Retinal pigment epithelial cell (primary cell): ENCODE measurements at regions not wholly inside any gene's neighbourhood (a gene's known extent, or its start where the extent isn't known, plus 50 kb on each side); places are given as distances from the start of the nearest gene placed in this dataset.

ENCODE experiments used
- DNase-seq: peaks from one replicate; pipeline ENCODE4 v3.0.0-alpha.2; 2010; ENCODE audit warnings: low read depth
- H3K4me3 ChIP-seq: 2 replicates; pipeline ENCODE4 v1.5.1; 2011; ENCODE audit warnings: mild to moderate bottlenecking, low read length, control low read depth, moderate library complexity
- TF ChIP-seq, protein P1 (sequence below): conservative IDR thresholded peaks from 2 replicates; pipeline ENCODE4 v1.5.1; 2011; ENCODE audit warnings: low read depth, low read length, control low read depth, inconsistent platforms

GRCh38 chr5:124663101-124663506, 83.3 kb downstream of the ZNF608 start:
- no peak for DNase-seq
- H3K4me3 ChIP-seq: no peak overlapping the region
- TF ChIP-seq, protein P1, sequence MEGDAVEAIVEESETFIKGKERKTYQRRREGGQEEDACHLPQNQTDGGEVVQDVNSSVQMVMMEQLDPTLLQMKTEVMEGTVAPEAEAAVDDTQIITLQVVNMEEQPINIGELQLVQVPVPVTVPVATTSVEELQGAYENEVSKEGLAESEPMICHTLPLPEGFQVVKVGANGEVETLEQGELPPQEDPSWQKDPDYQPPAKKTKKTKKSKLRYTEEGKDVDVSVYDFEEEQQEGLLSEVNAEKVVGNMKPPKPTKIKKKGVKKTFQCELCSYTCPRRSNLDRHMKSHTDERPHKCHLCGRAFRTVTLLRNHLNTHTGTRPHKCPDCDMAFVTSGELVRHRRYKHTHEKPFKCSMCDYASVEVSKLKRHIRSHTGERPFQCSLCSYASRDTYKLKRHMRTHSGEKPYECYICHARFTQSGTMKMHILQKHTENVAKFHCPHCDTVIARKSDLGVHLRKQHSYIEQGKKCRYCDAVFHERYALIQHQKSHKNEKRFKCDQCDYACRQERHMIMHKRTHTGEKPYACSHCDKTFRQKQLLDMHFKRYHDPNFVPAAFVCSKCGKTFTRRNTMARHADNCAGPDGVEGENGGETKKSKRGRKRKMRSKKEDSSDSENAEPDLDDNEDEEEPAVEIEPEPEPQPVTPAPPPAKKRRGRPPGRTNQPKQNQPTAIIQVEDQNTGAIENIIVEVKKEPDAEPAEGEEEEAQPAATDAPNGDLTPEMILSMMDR: no peak

DNA sequence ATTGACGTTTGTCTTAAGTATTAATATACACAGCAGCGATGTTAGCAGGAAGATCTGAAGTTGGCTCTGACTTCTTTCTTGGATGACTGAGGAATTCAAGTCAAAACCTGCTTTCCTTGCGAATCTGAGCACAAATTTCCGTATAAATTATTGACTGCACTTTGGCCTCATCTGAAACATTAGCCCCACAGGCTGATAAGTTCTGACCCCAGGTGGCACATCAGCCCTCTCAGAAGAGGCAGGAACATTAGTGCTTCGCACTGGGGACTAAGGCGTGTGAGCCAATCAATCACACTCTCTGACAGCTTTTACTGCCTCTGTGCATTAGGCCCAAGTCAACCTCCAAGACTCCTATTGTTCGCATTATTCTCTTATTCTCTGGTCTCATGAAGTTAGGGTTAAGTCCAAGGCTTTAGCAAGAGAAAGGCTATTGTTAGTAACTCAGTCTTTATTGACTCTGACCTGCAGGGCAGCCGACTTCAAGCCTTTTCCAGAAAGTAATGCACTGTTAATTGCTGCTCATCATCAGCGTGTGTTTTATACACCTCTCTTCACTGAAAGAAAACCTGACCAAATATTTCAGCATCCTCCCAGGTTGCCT, 84.2 kb downstream of the ZNF608 start:
- no peak for DNase-seq
- TF ChIP-seq, protein P1: no peak
- H3K4me3 ChIP-seq: no peak overlapping the region

- DNase-seq: peak; percentile 94
- TF ChIP-seq, protein P1: no peak
- H3K4me3 ChIP-seq: no peak overlapping the region
Measured at GRCh38 chr5:124661317-124662141, 84.9 kb downstream of the ZNF608 start.

GRCh38 chr5:124660229-124661093, 86.0 kb downstream of the ZNF608 start:
- TF ChIP-seq, protein P1: no peak
- DNase-seq: peak; percentile 92
- H3K4me3 ChIP-seq: no peak overlapping the region

- DNase-seq: no peak
- TF ChIP-seq, protein P1: no peak
Measured at GRCh38 chr5:124659798-124660197, 86.6 kb downstream of the ZNF608 start.

GRCh38 chr5:124658867-124659557, 87.4 kb downstream of the ZNF608 start:
- H3K4me3 ChIP-seq: no peak overlapping the region
- DNase-seq: no peak
- TF ChIP-seq, protein P1: no peak

More at GRCh38 chr5:124659798-124660197, 86.6 kb downstream of the ZNF608 start:
- H3K4me3 ChIP-seq: no peak overlapping the region
